ENCODE measurements at regions not wholly inside any gene's neighbourhood (a gene's known extent, or its start where the extent isn't known, plus 50 kb on each side); places are given as distances from the start of the nearest gene placed in this dataset.

- CTCF ChIA-PET, result no interaction called here
- DNase-seq (ENCODE audit: low read depth, low spot score), result no peak
- POLR2A ChIA-PET, result no interaction called here
- TF ChIP-seq CTCF (IDR thresholded peaks at IDR 0.05 in 2 of 3, conservative IDR thresholded peaks at IDR 0.05 in 1 of 3; ENCODE audit: borderline replicate concordance in 1 of 3, insufficient read depth in 1 of 3, low read depth in 2 of 3, low read length in 2 of 3) (no peak), ATF3 (IDR thresholded peaks at IDR 0.05) (no peak), FOSL1 (IDR thresholded peaks at IDR 0.05; ENCODE audit: low read depth) (no peak), RAD21 (IDR thresholded peaks at IDR 0.05; ENCODE audit: low read depth) (no peak), MAX (IDR thresholded peaks at IDR 0.05) (no peak), POLR2A (IDR thresholded peaks at IDR 0.05; ENCODE audit: borderline replicate concordance, extremely low read depth, insufficient read depth, insufficient read length) (no peak), ELF1 (IDR thresholded peaks at IDR 0.05; ENCODE audit: borderline replicate concordance, low read depth) (no peak), CBX3 (IDR thresholded peaks at IDR 0.05; ENCODE audit: low read depth) (no peak), YY1 (IDR thresholded peaks at IDR 0.05; ENCODE audit: extremely low read depth, insufficient replicate concordance, low read depth, low read length) (no peak), ZFX (IDR thresholded peaks at IDR 0.05) (no peak), SRF (IDR thresholded peaks at IDR 0.05; ENCODE audit: low read depth) (no peak), REST (IDR thresholded peaks at IDR 0.05; ENCODE audit: low read depth) (no peak), ZBTB33 (IDR thresholded peaks at IDR 0.05; ENCODE audit: extremely low read depth, insufficient replicate concordance, low read length) (no peak), EZH2phosphoT487 (IDR thresholded peaks at IDR 0.05; ENCODE audit: borderline replicate concordance) (no peak), ZNF274 (IDR thresholded peaks at IDR 0.05; ENCODE audit: low read depth, low read length) (no peak), POLR2AphosphoS5 (IDR thresholded peaks at IDR 0.05; ENCODE audit: low read depth, low read length) (no peak)
- Histone ChIP-seq H3K9ac (ENCODE audit: low read length) (no peak overlapping the region), H3K4me3 (replicated peaks in 1 of 2; ENCODE audit: low read depth in 1 of 2, low read length in 2 of 2) (no peak overlapping the region), H3K4me1 (ENCODE audit: control insufficient read depth in 1 of 2, insufficient read depth in 2 of 2, low read length in 2 of 2) (no peaks in the 10 kb centered on the region), H3K36me3 (ENCODE audit: control insufficient read depth in 1 of 2, insufficient read depth in 2 of 2, low read length in 2 of 2) (no peaks in the 10 kb centered on the region), H2AFZ (ENCODE audit: low read depth, low read length, poor library complexity, severe bottlenecking) (no peak overlapping the region), H3K27ac (ENCODE audit: low read depth, low read length) (no peak overlapping the region), H3K27me3 (ENCODE audit: insufficient read depth, low read length) (no peaks in the 10 kb centered on the region), H3K79me2 (ENCODE audit: insufficient read depth, low read length) (no peaks in the 10 kb centered on the region), H3K4me2 (ENCODE audit: low read length) (no peak overlapping the region), H3K9me2 (ENCODE audit: insufficient read depth) (no peaks in the 10 kb centered on the region), H4K20me1 (ENCODE audit: insufficient read depth) (no peaks in the 10 kb centered on the region), H3K9me3 (ENCODE audit: control insufficient read depth in 1 of 2, insufficient read depth in 1 of 2, low read depth in 1 of 2, low read length in 2 of 2) (no peaks in the 10 kb centered on the region)
- intact Hi-C loops (cut with micrococcal nuclease), result no loop called here
- RAD21 ChIA-PET (ENCODE audit: low non-redundant PET in 1 of 2, low total read pairs in 2 of 2, uncharacterized antibody in 2 of 2, unreplicated experiment in 2 of 2), result no interaction called here
- no peak for ATAC-seq
- no TSS peak for BruUV-seq (replicated peaks)
These were observed 119.5 kb downstream of the MTX3 start for GRCh38 chr5:79871364-79872120.
